ENCODE measurements at regions not wholly inside any gene's neighbourhood (a gene's known extent, or its start where the extent isn't known, plus 50 kb on each side); places are given as distances from the start of the nearest gene placed in this dataset.

DNA sequence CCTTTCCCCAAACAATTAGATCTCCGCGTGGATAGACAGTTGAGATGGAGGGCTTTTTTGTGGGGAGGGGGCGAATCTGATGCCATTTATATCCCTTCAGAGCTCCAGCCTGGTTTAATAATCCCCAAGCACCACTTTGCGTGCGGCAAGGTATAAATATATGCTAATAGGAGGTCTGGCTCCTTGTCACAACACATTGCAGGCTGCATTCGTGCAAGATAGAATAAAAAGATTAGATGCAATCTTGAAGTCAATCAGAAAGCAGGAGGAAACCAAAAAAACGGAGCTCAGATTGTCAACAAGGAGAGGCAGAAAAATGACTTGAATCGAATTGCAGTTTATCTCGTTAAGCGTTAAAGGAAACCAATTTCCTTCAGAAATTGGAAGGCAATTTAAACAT, 248.7 kb downstream of the SPTSSA start:
- TF ChIP-seq, protein P1, sequence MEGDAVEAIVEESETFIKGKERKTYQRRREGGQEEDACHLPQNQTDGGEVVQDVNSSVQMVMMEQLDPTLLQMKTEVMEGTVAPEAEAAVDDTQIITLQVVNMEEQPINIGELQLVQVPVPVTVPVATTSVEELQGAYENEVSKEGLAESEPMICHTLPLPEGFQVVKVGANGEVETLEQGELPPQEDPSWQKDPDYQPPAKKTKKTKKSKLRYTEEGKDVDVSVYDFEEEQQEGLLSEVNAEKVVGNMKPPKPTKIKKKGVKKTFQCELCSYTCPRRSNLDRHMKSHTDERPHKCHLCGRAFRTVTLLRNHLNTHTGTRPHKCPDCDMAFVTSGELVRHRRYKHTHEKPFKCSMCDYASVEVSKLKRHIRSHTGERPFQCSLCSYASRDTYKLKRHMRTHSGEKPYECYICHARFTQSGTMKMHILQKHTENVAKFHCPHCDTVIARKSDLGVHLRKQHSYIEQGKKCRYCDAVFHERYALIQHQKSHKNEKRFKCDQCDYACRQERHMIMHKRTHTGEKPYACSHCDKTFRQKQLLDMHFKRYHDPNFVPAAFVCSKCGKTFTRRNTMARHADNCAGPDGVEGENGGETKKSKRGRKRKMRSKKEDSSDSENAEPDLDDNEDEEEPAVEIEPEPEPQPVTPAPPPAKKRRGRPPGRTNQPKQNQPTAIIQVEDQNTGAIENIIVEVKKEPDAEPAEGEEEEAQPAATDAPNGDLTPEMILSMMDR (conservative IDR thresholded peaks at IDR 0.05) = no peak
- no peak overlapping the region for H3K27ac ChIP-seq

GRCh38 chr14:34212172-34212929, 249.7 kb downstream of the SPTSSA start:
- TF ChIP-seq, protein P1 (conservative IDR thresholded peaks at IDR 0.05) = no peak
- H3K27ac ChIP-seq = no peak overlapping the region

- TF ChIP-seq, protein P1 (conservative IDR thresholded peaks at IDR 0.05) = no peak
- H3K27ac ChIP-seq = no peak overlapping the region
Observed at GRCh38 chr14:34211732-34212131, 250.3 kb downstream of the SPTSSA start.

DNA sequence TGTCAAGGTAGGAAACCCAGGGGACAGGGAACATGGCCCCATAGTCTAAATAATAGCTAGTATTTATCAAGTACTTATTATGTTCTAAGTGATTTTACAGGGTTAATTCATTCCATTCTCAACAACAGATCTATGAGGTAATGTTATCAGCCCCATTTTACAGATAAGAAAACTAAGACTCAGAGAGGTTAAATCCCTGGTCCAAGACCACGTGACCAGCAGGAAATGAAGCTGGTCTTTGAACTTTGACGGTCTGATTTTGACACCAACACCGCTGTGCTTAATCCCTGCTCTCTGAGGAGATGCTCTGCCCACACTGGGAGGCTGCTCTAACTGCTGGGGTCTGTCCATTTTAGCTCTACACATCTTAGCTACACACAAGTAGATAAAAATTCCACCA, 253.5 kb downstream of the SPTSSA start:
- TF ChIP-seq, protein P1 (conservative IDR thresholded peaks at IDR 0.05) = no peak
- no peak overlapping the region for H3K27ac ChIP-seq

DNA sequence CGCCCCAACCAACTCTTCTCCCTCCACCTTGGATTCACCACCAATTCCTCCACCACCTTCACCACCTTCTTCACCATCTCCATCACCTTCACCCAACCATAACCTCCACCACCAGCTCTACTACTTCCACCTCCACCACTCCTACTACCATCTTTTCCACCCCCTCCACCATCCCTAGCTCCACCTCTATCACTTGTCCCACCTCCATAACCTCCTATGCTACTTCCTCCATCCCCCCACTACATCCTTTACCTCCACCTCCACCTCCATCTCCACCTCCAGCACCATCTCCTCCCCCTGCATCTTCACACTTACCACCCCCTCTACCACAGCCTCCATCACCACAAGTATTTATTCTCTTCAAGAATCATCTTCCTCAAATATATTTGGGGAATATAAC, 254.9 kb upstream of the EGLN3 start:
- TF ChIP-seq, protein P1 (conservative IDR thresholded peaks at IDR 0.05) = no peak
- no peak overlapping the region for H3K27ac ChIP-seq

GRCh38 chr14:34204774-34205173, 253.9 kb upstream of the EGLN3 start:
- TF ChIP-seq, protein P1 (conservative IDR thresholded peaks at IDR 0.05) = no peak

DNA sequence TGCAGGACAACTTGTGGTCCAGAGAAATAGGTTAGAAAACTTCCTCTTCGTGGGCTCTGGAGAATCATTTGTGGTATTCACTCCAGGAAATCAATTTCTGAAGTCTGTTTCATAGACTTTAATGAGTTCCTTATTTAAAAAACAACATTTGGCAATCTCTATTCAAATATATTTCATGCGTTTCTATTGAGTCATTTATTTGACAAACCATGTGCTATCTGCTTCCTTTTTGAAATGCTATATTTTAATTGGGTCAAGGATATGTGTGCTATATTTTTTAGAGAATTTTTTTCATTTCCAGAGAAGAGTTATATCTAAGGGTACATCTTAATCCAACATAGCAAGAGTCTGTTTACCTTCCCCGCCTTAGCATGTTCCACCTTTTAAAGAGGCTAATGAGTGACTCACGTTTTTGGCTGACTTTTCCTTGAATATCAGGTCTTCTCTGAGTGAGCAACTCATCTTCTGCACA, 252.4 kb upstream of the EGLN3 start:
- H3K27ac ChIP-seq = peak overlapping the region; percentile 69
- TF ChIP-seq, protein P1 (conservative IDR thresholded peaks at IDR 0.05) = no peak

More at GRCh38 chr14:34204774-34205173, 253.9 kb upstream of the EGLN3 start:
- H3K27ac ChIP-seq = no peak overlapping the region

Data from VCaP (cell line).